Medulla oblongata (tissue), 1 donor: ENCODE measurements at regions not wholly inside any gene's neighbourhood (a gene's known extent, or its start where the extent isn't known, plus 50 kb on each side); places are given as distances from the start of the nearest gene placed in this dataset.
"Not testable (repeated sequence)": the region's sequence is repeated elsewhere in the genome, so short reads cannot be mapped to it uniquely, and the experiment has no call there.

Experiments
- DNase-seq: peaks from one replicate; pipeline ENCODE4 v3.0.0-alpha.2; 2015; ENCODE audit errors: extremely low spot score

- no peak for DNase-seq
These were observed 177.3 kb downstream of the RPS24 start for GRCh38 chr10:78210976-78211375.

DNA sequence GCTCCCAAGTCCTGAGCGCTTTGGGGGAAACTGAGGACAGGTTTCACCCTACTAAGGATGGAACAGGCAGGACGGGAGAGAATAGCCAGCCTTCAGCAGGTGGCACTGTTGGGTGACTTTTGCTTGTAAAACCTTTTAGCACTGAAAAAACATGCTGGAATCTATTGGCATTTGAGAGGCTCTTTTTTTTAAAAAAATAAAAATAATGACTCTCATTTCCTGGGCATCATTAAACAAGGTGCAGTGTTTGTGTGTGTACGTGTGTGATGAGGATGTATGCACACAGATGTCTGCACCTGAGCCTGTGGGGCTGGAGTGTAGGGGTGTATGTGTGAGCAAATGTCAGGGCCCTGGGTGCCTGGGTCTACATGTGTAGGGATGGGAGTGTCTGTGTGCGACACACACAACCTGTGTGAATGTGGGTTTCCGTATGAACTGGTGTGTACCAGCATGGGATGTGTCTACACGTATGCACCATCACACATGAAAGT is 177.9 kb downstream of the RPS24 start:
- DNase-seq, result peak; percentile 79

- DNase-seq, result no peak
These were observed 178.6 kb downstream of the RPS24 start for GRCh38 chr10:78212060-78212785.

DNA sequence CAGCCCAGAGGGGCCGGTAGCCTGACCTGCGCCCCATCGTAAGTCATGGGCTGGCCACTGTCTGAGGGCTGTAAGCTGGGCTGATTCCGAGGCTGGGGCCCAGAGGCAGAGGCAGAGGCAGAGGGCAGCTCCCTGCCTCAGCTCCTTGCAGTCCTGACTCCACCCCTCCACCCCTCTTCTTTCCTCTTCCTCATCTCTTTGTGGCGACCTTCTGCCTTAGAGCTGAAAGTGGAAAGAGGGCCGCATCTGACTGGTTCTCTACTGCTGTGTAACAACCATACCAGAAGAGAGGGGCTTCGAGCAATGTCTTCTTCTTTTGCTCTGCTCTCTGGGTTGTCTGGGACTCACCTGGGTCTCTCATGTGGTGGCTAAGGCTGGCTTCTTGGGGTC is 179.1 kb downstream of the RPS24 start:
- no peak for DNase-seq

DNA sequence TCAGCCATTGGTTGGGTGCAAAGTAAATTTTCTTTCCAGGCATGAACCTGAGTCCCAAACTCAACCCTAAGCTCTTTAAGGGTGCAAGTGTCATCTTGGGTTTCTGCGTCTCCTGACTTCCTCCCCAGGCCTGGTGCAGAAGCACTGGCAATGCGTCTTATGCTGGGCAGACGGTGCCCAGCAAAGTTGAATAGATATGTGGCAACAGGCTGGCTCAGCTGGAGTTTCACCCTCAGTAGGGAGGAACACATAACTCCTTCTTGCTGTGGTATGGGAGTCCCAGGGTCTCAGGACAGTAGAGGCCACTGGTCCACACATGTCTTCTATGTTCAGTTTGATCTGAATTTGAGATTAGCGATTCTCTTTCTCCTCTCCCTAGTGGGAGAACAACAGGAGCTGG is 181.3 kb downstream of the RPS24 start:
- peak; percentile 17 for DNase-seq

DNA sequence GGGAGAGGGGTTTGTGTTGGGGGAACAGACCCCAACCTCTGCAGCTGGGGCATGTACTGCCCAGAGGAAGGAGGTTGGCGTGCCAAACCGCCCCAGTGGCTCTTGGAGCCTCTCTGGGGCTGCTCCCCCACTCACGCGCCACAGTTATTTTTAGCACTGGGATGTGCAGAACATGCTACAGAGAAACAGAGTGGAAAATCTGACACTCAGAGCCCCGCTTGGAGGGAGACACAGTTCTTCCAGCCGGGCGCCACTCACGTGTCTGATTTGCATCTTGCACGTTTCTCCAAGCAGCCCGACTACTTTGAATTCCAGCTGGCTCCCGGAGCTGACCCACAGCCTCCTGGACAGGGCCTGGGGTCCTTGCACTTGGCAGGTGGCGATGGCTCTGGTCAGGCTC is 182.0 kb downstream of the RPS24 start:
- peak; percentile 76 for DNase-seq

- no peak for DNase-seq
These were observed 183.7 kb downstream of the RPS24 start for GRCh38 chr10:78217336-78217735.

GRCh38 chr10:78218798-78219490 is 185.3 kb downstream of the RPS24 start:
- no peak for DNase-seq

GRCh38 chr10:78219568-78219967 is 185.9 kb downstream of the RPS24 start:
- DNase-seq, result not testable (repeated sequence)

- DNase-seq, result no peak
These were observed 187.1 kb downstream of the RPS24 start for GRCh38 chr10:78220781-78221180.

DNA sequence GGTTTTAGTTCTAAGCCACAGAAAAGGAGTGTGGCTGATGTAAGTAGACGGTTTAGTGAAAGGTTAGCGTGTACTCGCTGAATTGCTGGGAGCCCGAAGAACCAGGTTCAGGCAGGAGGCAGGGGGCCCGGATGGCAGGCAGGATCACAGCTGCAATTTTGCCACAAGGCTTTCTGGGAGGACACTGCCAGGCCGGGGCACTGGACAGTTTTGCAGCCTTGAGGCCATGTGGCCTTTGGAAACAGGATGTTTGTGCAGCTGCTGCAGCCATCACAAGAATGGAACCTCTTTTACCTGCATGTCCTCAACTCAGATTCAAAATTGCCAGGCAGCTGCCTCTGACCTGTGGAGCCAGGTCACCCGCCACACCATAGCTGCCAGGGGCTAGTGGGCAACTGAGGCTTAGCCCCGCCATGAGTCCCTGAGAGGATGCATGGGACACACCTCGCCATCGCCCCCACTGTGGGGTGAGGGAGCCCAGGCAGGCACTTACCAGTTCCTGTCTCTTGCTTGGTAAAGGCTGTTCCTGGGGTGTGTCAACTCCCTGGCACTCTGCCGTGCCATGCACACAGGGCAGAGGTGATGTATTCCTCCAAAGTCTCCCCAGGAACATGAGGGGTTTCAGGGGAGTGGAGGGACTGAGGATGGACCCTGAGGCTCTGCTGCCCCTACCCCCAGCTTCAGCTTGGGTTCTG is 188.6 kb downstream of the RPS24 start:
- no peak for DNase-seq

DNA sequence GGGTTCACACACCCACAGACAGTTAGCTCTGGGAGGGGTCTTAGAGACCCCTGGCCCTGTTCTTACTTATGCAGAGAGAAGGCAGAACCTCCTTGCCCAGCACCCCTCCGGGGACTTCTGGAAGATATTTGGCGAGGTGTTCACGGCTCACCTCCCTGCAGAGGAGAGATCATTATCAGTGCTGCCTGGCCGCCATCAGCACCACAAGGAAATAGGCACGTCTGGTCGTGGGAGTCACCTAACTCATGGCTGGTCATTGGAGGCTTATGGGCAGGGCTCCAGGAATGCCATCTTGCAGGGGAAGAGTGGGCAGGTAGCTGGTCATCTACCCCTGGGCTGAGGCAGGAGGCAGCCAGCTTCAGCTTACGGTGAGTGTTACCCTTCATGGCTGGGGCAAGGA is 189.4 kb downstream of the RPS24 start:
- DNase-seq, result no peak

DNA sequence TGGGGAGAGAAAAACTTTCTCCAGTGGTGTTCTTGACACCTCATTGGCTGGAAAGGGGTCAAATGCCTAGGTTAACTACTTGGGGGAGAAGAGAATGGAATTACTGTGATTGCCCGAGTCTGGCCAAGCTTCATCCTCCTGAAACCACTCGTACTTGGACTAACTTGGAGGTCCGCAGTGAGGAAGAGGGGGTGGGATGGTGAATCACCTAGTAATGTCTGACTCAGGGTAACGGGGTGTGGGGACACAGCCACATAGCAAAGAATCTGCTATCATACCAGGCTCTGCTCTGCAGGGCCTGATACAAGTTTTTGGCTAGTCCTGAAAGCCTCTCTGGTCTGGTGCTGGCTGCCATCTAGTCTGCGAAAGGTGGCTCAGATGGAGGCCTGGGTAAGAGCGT is 190.9 kb downstream of the RPS24 start:
- DNase-seq, result no peak

DNA sequence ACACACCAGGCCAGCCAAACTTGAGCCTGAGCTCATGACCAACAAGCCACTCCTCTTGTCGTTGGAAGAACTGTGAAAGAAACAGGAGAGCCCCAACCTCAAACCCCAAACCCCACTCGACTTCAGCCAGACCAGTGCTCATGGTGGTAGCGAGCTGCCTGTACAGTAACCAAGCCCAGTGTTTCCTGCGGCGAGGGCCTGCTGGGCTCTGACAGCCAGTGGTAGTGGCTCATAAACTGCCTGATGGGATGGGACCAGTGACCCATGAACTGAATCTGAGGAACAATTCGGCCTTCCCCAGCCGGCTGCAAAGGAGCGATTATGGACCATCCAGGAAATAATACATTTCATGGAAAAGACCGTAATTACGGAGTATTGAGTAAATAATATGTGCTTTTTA is 191.9 kb downstream of the RPS24 start:
- DNase-seq, result no peak

GRCh38 chr10:78229489-78229888 is 195.8 kb downstream of the RPS24 start:
- DNase-seq, result no peak

DNA sequence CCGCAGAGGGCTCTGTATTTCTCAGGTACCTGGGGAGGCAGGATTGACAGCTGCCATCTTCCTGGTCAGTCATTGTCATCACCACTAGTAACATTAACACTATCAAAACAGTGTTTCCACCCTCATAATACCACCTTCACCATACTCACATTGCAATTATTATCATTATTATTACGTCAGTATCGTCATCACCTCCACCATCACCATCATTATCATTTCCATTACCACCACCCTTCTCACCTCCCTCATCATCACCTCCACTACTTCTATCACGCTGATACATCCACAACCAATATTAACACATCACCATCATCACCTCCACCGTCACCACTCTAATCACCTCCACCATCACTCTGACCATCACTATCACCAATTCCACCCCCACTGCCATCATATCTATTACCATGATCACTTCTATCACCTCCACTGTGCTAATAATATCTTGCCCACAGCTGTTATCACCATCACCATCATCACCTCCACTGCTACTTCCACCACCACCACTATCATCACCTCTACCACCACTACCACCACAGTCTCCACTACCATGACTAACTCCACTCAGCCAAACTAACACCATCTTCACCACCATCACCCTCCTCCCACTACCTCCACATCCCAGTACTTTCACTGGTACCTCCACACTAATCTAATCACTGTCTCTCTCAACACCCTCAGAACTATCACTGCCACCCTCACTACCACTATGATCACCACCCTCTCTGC is 196.4 kb downstream of the RPS24 start:
- DNase-seq, result no peak

DNA sequence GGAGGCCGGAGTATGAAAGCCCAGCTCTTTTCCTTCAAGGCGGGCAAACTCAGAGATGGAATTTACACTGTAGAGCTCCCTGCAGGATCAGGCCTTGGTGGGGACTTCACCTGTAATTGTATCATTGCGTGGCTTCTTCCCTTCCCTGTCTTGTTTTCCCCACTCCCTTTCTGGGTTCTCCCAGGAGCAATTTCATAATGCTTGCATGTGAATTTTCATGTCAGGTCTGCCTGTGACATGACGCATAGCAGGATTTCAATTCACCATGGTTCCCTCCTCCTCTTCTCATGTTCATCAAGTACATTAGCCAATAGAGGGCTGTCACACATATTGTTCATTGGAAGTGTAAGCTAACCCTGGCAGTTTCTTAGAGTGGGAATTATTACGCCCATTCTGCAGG is 197.7 kb downstream of the RPS24 start:
- DNase-seq, result no peak

- DNase-seq, result no peak
These were observed 198.3 kb downstream of the RPS24 start for GRCh38 chr10:78231939-78232338.

DNA sequence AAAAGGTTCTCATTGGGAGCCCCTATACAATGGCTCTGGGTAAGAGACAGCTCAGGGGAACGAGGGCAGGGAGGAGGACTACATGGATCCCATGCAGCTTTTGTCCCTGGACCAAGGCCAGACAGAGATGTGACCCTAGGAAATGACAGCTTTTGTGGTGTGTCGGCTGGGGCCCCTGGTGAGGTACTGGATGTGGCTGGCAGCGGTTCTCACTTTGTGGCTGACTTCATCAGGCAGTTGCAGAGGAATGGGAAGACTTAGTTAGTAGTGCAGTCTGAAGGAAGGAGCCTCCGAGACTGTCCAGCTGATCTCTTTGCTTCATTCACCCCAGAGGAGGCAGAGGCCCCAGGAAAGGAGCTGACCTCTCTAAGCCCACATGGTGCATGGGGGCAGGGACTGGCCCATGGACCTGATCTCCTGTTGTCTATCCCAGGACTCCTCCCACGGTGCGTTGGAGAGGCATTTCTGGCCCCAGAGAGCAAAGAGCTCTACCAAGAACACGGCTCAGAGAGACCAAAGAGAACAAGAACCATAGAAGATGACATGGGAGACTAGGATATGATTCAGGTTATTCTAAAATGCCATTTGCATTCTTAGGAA is 202.9 kb downstream of the RPS24 start:
- no peak for DNase-seq

- DNase-seq, result not testable (repeated sequence)
These were observed 204.3 kb downstream of the RPS24 start for GRCh38 chr10:78237951-78238350.

DNA sequence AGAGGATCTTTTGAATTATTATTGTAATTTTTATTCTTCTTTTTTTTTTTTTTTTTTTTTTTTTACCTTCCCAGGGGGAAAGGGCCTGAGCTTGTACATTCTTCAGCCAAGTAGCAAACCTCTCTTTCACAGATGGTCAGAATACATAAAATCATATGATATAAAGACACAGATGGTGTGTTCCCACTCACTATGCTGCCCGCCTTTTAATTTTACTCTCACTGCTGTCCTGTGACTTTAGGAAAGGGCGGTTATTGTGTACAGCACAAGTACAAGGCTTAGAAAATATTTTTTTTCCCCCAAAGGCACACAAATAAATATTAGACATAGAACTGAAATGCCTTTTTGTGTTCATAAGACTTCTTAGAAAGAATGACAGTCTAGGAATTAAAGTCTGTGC is 213.6 kb downstream of the RPS24 start:
- DNase-seq, result no peak

DNA sequence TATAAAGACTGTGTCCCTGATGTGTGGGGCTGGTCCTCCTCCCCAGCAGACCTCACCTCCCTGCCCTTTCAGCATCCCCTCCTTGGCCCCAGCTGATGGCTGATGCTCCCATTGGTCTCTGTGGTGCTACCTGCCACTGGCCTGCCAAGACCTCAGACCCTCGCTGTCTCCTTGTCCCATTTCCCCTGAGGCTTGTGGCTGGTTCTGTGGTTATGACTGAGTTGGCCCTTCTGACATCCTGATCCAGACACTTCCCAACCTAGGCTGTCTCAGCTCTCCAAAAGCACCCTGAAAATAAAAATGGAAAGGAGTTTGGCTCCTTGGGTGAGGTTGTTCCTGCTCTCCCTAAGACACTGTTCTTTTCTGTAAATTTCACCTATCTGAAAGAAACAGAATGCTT is 214.2 kb downstream of the RPS24 start:
- no peak for DNase-seq
